Fibroblast of skin of left quadriceps (primary cell): ENCODE measurements at regions not wholly inside any gene's neighbourhood (a gene's known extent, or its start where the extent isn't known, plus 50 kb on each side); places are given as distances from the start of the nearest gene placed in this dataset.
"Not testable (repeated sequence)": the region's sequence is repeated elsewhere in the genome, so short reads cannot be mapped to it uniquely, and the experiment has no call there.

Experiments
- DNase-seq, 2 experiments: peaks; one replicate each; pipeline ENCODE4 v3.0.0-alpha.2; 2013; ENCODE audit warnings: low read depth in 2 of 2

GRCh38 chr10:4170633-4171314 lies 385.8 kb upstream of the KLF6 start:
- no peak for DNase-seq

- no peak for DNase-seq
Observed at GRCh38 chr10:4170181-4170580, 385.2 kb upstream of the KLF6 start.

GRCh38 chr10:4169448-4169847 lies 384.4 kb upstream of the KLF6 start:
- DNase-seq: no peak

- no peak for DNase-seq
Observed at GRCh38 chr10:4167216-4167615, 382.2 kb upstream of the KLF6 start.

GRCh38 chr10:4162571-4163286 lies 377.7 kb upstream of the KLF6 start:
- no peak for DNase-seq

- no peak for DNase-seq
Observed at GRCh38 chr10:4159173-4159572, 374.2 kb upstream of the KLF6 start.

- no peak for DNase-seq
Observed at GRCh38 chr10:4154191-4154715, 369.2 kb upstream of the KLF6 start.

GRCh38 chr10:4151466-4151865 lies 366.5 kb upstream of the KLF6 start:
- no peak for DNase-seq

GRCh38 chr10:4150676-4151075 lies 365.7 kb upstream of the KLF6 start:
- DNase-seq: no peak

- DNase-seq: not testable (repeated sequence)
Observed at GRCh38 chr10:4149460-4149859, 364.5 kb upstream of the KLF6 start.

- DNase-seq: no peak
Observed at GRCh38 chr10:4147245-4147644, 362.2 kb upstream of the KLF6 start.

GRCh38 chr10:4144817-4145216 lies 359.8 kb upstream of the KLF6 start:
- no peak for DNase-seq

GRCh38 chr10:4141471-4141870 lies 356.5 kb upstream of the KLF6 start:
- no peak for DNase-seq

- DNase-seq: peak in 1 of 2 experiments; percentile 4
Observed at GRCh38 chr10:4138146-4138721, 353.2 kb upstream of the KLF6 start.

- DNase-seq: no peak
Observed at GRCh38 chr10:4137299-4137698, 352.3 kb upstream of the KLF6 start.

- DNase-seq: no peak
Observed at GRCh38 chr10:4136121-4136520, 351.1 kb upstream of the KLF6 start.

- DNase-seq: no peak
Observed at GRCh38 chr10:4132216-4132556, 347.2 kb upstream of the KLF6 start.

- DNase-seq: peak; percentile 89 to 90
Observed at GRCh38 chr10:4131407-4132215, 346.6 kb upstream of the KLF6 start.

- no peak for DNase-seq
Observed at GRCh38 chr10:4130685-4131084, 345.7 kb upstream of the KLF6 start.

GRCh38 chr10:4129866-4130477 lies 345.0 kb upstream of the KLF6 start:
- no peak for DNase-seq

GRCh38 chr10:4127518-4128315 lies 342.7 kb upstream of the KLF6 start:
- DNase-seq: no peak
